ENCODE measurements at regions not wholly inside any gene's neighbourhood (a gene's known extent, or its start where the extent isn't known, plus 50 kb on each side); places are given as distances from the start of the nearest gene placed in this dataset.

- TF ChIP-seq TSHZ2 (CRISPR knock-in tag; IDR thresholded peaks at IDR 0.05) = no peak
- no peak for TF ChIP-seq SNAI2 (CRISPR knock-in tag; IDR thresholded peaks at IDR 0.05)
- no peak for TF ChIP-seq ZNF8 (CRISPR knock-in tag; IDR thresholded peaks at IDR 0.05)
- TF ChIP-seq GLIS3 (CRISPR knock-in tag; IDR thresholded peaks at IDR 0.05) = no peak
- TF ChIP-seq, protein P1, sequence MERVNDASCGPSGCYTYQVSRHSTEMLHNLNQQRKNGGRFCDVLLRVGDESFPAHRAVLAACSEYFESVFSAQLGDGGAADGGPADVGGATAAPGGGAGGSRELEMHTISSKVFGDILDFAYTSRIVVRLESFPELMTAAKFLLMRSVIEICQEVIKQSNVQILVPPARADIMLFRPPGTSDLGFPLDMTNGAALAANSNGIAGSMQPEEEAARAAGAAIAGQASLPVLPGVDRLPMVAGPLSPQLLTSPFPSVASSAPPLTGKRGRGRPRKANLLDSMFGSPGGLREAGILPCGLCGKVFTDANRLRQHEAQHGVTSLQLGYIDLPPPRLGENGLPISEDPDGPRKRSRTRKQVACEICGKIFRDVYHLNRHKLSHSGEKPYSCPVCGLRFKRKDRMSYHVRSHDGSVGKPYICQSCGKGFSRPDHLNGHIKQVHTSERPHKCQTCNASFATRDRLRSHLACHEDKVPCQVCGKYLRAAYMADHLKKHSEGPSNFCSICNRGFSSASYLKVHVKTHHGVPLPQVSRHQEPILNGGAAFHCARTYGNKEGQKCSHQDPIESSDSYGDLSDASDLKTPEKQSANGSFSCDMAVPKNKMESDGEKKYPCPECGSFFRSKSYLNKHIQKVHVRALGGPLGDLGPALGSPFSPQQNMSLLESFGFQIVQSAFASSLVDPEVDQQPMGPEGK (CRISPR knock-in tag; IDR thresholded peaks at IDR 0.05; ENCODE audit: borderline replicate concordance) = no peak
- TF ChIP-seq ZNF70 (CRISPR knock-in tag; IDR thresholded peaks at IDR 0.05) = no peak
- TF ChIP-seq, protein P2, sequence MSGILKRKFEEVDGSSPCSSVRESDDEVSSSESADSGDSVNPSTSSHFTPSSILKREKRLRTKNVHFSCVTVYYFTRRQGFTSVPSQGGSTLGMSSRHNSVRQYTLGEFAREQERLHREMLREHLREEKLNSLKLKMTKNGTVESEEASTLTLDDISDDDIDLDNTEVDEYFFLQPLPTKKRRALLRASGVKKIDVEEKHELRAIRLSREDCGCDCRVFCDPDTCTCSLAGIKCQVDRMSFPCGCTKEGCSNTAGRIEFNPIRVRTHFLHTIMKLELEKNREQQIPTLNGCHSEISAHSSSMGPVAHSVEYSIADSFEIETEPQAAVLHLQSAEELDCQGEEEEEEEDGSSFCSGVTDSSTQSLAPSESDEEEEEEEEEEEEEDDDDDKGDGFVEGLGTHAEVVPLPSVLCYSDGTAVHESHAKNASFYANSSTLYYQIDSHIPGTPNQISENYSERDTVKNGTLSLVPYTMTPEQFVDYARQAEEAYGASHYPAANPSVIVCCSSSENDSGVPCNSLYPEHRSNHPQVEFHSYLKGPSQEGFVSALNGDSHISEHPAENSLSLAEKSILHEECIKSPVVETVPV (CRISPR knock-in tag; IDR thresholded peaks at IDR 0.05) = no peak
- TF ChIP-seq TCF4 (CRISPR knock-in tag; IDR thresholded peaks at IDR 0.05; ENCODE audit: borderline replicate concordance) = no peak
- no peak for TF ChIP-seq BACH2 (CRISPR knock-in tag; IDR thresholded peaks at IDR 0.05; ENCODE audit: borderline replicate concordance)
- TF ChIP-seq ARNTL (CRISPR knock-in tag; IDR thresholded peaks at IDR 0.05; ENCODE audit: borderline replicate concordance, low read depth) = no peak
- no peak for TF ChIP-seq TOX (CRISPR knock-in tag; IDR thresholded peaks at IDR 0.05; ENCODE audit: borderline replicate concordance)
- TF ChIP-seq ZFP30 (CRISPR knock-in tag; IDR thresholded peaks at IDR 0.05) = no peak
- no peak for TF ChIP-seq OSR1 (CRISPR knock-in tag; IDR thresholded peaks at IDR 0.05)
- no peak for TF ChIP-seq ISL1 (CRISPR knock-in tag; IDR thresholded peaks at IDR 0.05)
- no peak for TF ChIP-seq ZC3H10 (CRISPR knock-in tag; IDR thresholded peaks at IDR 0.05)
- no peak for TF ChIP-seq ESRRG (CRISPR knock-in tag; IDR thresholded peaks at IDR 0.05)
- TF ChIP-seq, protein P3, sequence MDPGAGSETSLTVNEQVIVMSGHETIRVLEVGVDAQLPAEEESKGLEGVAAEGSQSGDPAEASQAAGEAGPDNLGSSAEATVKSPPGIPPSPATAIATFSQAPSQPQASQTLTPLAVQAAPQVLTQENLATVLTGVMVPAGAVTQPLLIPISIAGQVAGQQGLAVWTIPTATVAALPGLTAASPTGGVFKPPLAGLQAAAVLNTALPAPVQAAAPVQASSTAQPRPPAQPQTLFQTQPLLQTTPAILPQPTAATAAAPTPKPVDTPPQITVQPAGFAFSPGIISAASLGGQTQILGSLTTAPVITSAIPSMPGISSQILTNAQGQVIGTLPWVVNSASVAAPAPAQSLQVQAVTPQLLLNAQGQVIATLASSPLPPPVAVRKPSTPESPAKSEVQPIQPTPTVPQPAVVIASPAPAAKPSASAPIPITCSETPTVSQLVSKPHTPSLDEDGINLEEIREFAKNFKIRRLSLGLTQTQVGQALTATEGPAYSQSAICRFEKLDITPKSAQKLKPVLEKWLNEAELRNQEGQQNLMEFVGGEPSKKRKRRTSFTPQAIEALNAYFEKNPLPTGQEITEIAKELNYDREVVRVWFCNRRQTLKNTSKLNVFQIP (CRISPR knock-in tag; IDR thresholded peaks at IDR 0.05; ENCODE audit: borderline replicate concordance, low read depth) = no peak
- TF ChIP-seq CSDC2 (CRISPR knock-in tag; IDR thresholded peaks at IDR 0.05) = no peak
- no peak for ATAC-seq
Observed at GRCh38 chr10:44847110-44847509, 64.0 kb upstream of the TMEM72 start.

- no peak for ATAC-seq
- TF ChIP-seq SNAI2 (CRISPR knock-in tag; IDR thresholded peaks at IDR 0.05) (no peak), TSHZ2 (CRISPR knock-in tag; IDR thresholded peaks at IDR 0.05) (no peak), PPARA (CRISPR knock-in tag; IDR thresholded peaks at IDR 0.05; ENCODE audit: borderline replicate concordance) (no peak), ZNF70 (CRISPR knock-in tag; IDR thresholded peaks at IDR 0.05) (no peak), ZFP30 (CRISPR knock-in tag; IDR thresholded peaks at IDR 0.05) (no peak), BACH2 (CRISPR knock-in tag; IDR thresholded peaks at IDR 0.05; ENCODE audit: borderline replicate concordance) (no peak), GLIS3 (CRISPR knock-in tag; IDR thresholded peaks at IDR 0.05) (no peak), ZNF565 (CRISPR knock-in tag; conservative IDR thresholded peaks at IDR 0.05; ENCODE audit: low read depth) (no peak), ZFP3 (CRISPR knock-in tag; IDR thresholded peaks at IDR 0.05) (no peak), OSR1 (CRISPR knock-in tag; IDR thresholded peaks at IDR 0.05) (no peak), TCF4 (CRISPR knock-in tag; IDR thresholded peaks at IDR 0.05; ENCODE audit: borderline replicate concordance) (no peak)
- TF ChIP-seq, protein P3 (CRISPR knock-in tag; IDR thresholded peaks at IDR 0.05; ENCODE audit: borderline replicate concordance, low read depth) = no peak
- TF ChIP-seq, protein P4, sequence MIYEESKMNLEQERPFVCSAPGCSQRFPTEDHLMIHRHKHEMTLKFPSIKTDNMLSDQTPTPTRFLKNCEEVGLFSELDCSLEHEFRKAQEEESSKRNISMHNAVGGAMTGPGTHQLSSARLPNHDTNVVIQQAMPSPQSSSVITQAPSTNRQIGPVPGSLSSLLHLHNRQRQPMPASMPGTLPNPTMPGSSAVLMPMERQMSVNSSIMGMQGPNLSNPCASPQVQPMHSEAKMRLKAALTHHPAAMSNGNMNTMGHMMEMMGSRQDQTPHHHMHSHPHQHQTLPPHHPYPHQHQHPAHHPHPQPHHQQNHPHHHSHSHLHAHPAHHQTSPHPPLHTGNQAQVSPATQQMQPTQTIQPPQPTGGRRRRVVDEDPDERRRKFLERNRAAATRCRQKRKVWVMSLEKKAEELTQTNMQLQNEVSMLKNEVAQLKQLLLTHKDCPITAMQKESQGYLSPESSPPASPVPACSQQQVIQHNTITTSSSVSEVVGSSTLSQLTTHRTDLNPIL (CRISPR knock-in tag; IDR thresholded peaks at IDR 0.05; ENCODE audit: low read depth) = no peak
- TF ChIP-seq, protein P2 (CRISPR knock-in tag; IDR thresholded peaks at IDR 0.05) = no peak
Observed at GRCh38 chr10:44848211-44848610, 62.9 kb upstream of the TMEM72 start.

Measured in SK-N-SH treated with all-trans-retinoic acid at 6 μM for 48 hours (cell line).